NOMO-1 treated with dmso at 0.1 percent for 144 hours (cell line): ENCODE measurements at regions not wholly inside any gene's neighbourhood (a gene's known extent, or its start where the extent isn't known, plus 50 kb on each side); places are given as distances from the start of the nearest gene placed in this dataset.

Experiments
- DNase-seq: peaks from one replicate; lab custom pipeline; 2025; ENCODE audit not compliant: unreplicated experiment; lab: John Stamatoyannopoulos, UW

GRCh38 chr2:215697003-215697402 is 261.1 kb upstream of the FN1 start:
- DNase-seq, result no peak

- DNase-seq, result no peak
Observed at GRCh38 chr2:215695861-215696260, 260.0 kb upstream of the FN1 start.

- DNase-seq, result no peak
Observed at GRCh38 chr2:215693999-215694580, 258.2 kb upstream of the FN1 start.

GRCh38 chr2:215693193-215693998 is 257.5 kb upstream of the FN1 start:
- no peak for DNase-seq

GRCh38 chr2:215692387-215693079 is 256.7 kb upstream of the FN1 start:
- DNase-seq, result no peak

GRCh38 chr2:215691346-215691745 is 255.5 kb upstream of the FN1 start:
- DNase-seq, result no peak

GRCh38 chr2:215687149-215688031 is 251.5 kb upstream of the FN1 start:
- DNase-seq, result no peak

GRCh38 chr2:215685238-215685990 is 249.5 kb upstream of the FN1 start:
- no peak for DNase-seq

- DNase-seq, result no peak
Observed at GRCh38 chr2:215684448-215685237, 248.8 kb upstream of the FN1 start.

GRCh38 chr2:215683295-215683694 is 247.4 kb upstream of the FN1 start:
- no peak for DNase-seq

- DNase-seq, result peak; percentile 23
Observed at GRCh38 chr2:215681799-215682596, 246.1 kb upstream of the FN1 start.

GRCh38 chr2:215680605-215681598 is 245.0 kb upstream of the FN1 start:
- peak; percentile 83 for DNase-seq

GRCh38 chr2:215678094-215678493 is 242.2 kb upstream of the FN1 start:
- DNase-seq, result no peak

GRCh38 chr2:215677481-215677880 is 241.6 kb upstream of the FN1 start:
- DNase-seq, result peak; percentile 58

- DNase-seq, result no peak
Observed at GRCh38 chr2:215672406-215672805, 236.5 kb upstream of the FN1 start.

- DNase-seq, result no peak
Observed at GRCh38 chr2:215671691-215672090, 235.8 kb upstream of the FN1 start.

GRCh38 chr2:215671244-215671643 is 235.4 kb upstream of the FN1 start:
- no peak for DNase-seq

GRCh38 chr2:215670396-215670795 is 234.5 kb upstream of the FN1 start:
- DNase-seq, result no peak
